Heart right ventricle (tissue), 16 donors: ENCODE measurements at regions not wholly inside any gene's neighbourhood (a gene's known extent, or its start where the extent isn't known, plus 50 kb on each side); places are given as distances from the start of the nearest gene placed in this dataset.
"Not testable (repeated sequence)": the region's sequence is repeated elsewhere in the genome, so short reads cannot be mapped to it uniquely, and the experiment has no call there.

Source experiments
- ATAC-seq, 8 donors: fragments of 200-7000 bp; cut with Tn5 transposase; one replicate each; pipeline ENCODE4 v1.9.1; 2020; ENCODE audit warnings: mild to moderate bottlenecking in 8 of 8, moderate library complexity in 8 of 8, moderate number of reproducible peaks in 1 of 8
- DNase-seq, 2 donors: peaks; one replicate each; pipeline ENCODE4 v3.0.0-alpha.2; 2020
- H3K27ac ChIP-seq, 10 donors: fragments of 200-600 bp; sonication (generic) in 2 of 10; one replicate each; pipeline versions ENCODE4 v1.5.0 to v1.8.0; 2020 to 2022; ENCODE audit warnings: mild to moderate bottlenecking in 3 of 10
- H3K27me3 ChIP-seq, 7 donors: fragments of 200-600 bp; one replicate each; pipeline ENCODE4 v1.8.0; 2021 to 2022; ENCODE audit warnings: mild to moderate bottlenecking in 2 of 7
- H3K36me3 ChIP-seq, 9 donors: fragments of 200-600 bp; sonication (generic) in 1 of 9; one replicate each; pipeline versions ENCODE4 v1.5.0 to v1.8.0; 2020 to 2022; ENCODE audit warnings: mild to moderate bottlenecking in 2 of 9
- H3K4me1 ChIP-seq, 9 donors: fragments of 200-600 bp; sonication (generic) in 1 of 9; one replicate each; pipeline versions ENCODE4 v1.5.0 to v1.8.0; 2020 to 2022; ENCODE audit warnings: mild to moderate bottlenecking in 4 of 9
- H3K4me3 ChIP-seq, 10 donors: fragments of 200-600 bp; sonication (generic) in 2 of 10; one replicate each; pipeline versions ENCODE4 v1.5.0 to v1.8.0; 2020 to 2022; ENCODE audit warnings: mild to moderate bottlenecking in 7 of 10, moderate library complexity in 2 of 10
- H3K9me3 ChIP-seq, 11 donors: fragments of 200-600 bp in 10 of 11; sonication (generic) in 2 of 11; one replicate each; pipeline versions ENCODE4 v1.5.0 to v1.8.0; 2013 to 2022; ENCODE audit warnings: mild to moderate bottlenecking in 2 of 11, control low read depth in 1 of 11, moderate library complexity in 1 of 11
- CTCF ChIP-seq, 9 donors: fragments of 200-600 bp; sonication (generic) in 2 of 9; IDR thresholded peaks; one replicate each; pipeline versions ENCODE4 v1.5.0 to v1.8.0; 2021 to 2022; ENCODE audit warnings: antibody characterized with exemption in 9 of 9, mild to moderate bottlenecking in 5 of 9, moderate library complexity in 1 of 9
- WGBS, 2 donors: extraction: QIAGEN DNeasy Blood & Tissue Kit; methylation state at CpG; one replicate each; pipeline ENCODE4 v1.1.7; 2013; ENCODE audit warnings: inconsistent platforms in 1 of 2; 5-methylcytosine and 5-hydroxymethylcytosine counted together
- intact Hi-C, 10 donors: fragments of 100-400 bp; cut with DNase I; formaldehyde crosslinking; loops; one replicate each; pipeline versions ENCODE4 v1.11.1 to v1.14.2; 2022
- donor health status: Arrhythmogenic right ventricular cardiomyopathy.
- donor health status: ischemic (EF 13 %, LVEDD 7.1; RV severe dilation, severe dysfunction).
- donor health status: healthy with polysubstance abuse.
- donor health status: DM: no; HTN: yes; CAD: no.
- donor health status: DM: no; HTN: no; CAD: no.
- donor health status: ischemic (EF 25% LVEDD 6.9; RV normal size, moderate dysfunction).
- donor health status: ischemic (EF 25% LVEDD 5.7; RV mildly dilated, moderate dysfunction).
- donor health status: healthy.
- donor health status: DM: yes; HTN: yes; CAD: no.
- donor health status: Ischemic cardiomyopathy.
- donor health status: ischemic (EF 35%, LVEDD 5.7; RV mildly dilated, moderate dysfunction).
- donor health status: nonischemic (EF 11% LVEDD 7.7; RV severe dilation, severe dysfunction).
- donor health status: DM: yes; HTN: yes; CAD: no.
- donor health status: PGD.
- donor health status: ischemic (EF 29% LVEDD 5.4; RV normal size, mild dysfunction).
- donor health status: nonischemic (EF 23%, LVEDD 6.1; RV moderate dilation, normal function).

- WGBS, 2 donors, result 77 to 85% methylated on average over 2 of the region's 2 CpGs
Observed at GRCh38 chr5:30500513-30500912, 693.0 kb upstream of the CDH6 start.

GRCh38 chr5:30499402-30499801 is 694.1 kb upstream of the CDH6 start:
- intact Hi-C loops, result no loop called here
- H3K27ac ChIP-seq, result no peak overlapping the region
- DNase-seq (no peak), ATAC-seq (no peak)
- peaks cover 0 to 18% (median 0%) of the 10 kb centered on the region in 11 donors for H3K9me3 ChIP-seq
- no peaks in the 10 kb centered on the region for H3K27me3 ChIP-seq
- H3K4me3 ChIP-seq, result no peak overlapping the region
- WGBS, 2 donors, result 49 to 60% methylated on average over 4 of the region's 4 CpGs
- no peaks in the 10 kb centered on the region for H3K36me3 ChIP-seq
- H3K4me1 ChIP-seq, result no peaks in the 10 kb centered on the region
- TF ChIP-seq CTCF (IDR thresholded peaks at IDR 0.05), result no peak

More at GRCh38 chr5:30500513-30500912, 693.0 kb upstream of the CDH6 start:
- no peak overlapping the region for H3K4me3 ChIP-seq
- H3K36me3 ChIP-seq, result no peaks in the 10 kb centered on the region
- no peaks in the 10 kb centered on the region for H3K27me3 ChIP-seq
- ATAC-seq (no peak), DNase-seq (no peak)
- no peak for TF ChIP-seq CTCF (IDR thresholded peaks at IDR 0.05)
- intact Hi-C loops, result no loop called here
- H3K9me3 ChIP-seq, result peaks cover 0 to 18% (median 0%) of the 10 kb centered on the region in 11 donors
- no peaks in the 10 kb centered on the region for H3K4me1 ChIP-seq
- H3K27ac ChIP-seq, result no peak overlapping the region

- no peak for TF ChIP-seq CTCF (IDR thresholded peaks at IDR 0.05)
- H3K9me3 ChIP-seq, result peaks cover 0 to 18% (median 0%) of the 10 kb centered on the region in 11 donors
- H3K27me3 ChIP-seq, result no peaks in the 10 kb centered on the region
- H3K27ac ChIP-seq, result no peak overlapping the region
- intact Hi-C loops, result no loop called here
- ATAC-seq, result no peak
- no peak for DNase-seq
- H3K4me1 ChIP-seq, result no peaks in the 10 kb centered on the region
- no peak overlapping the region for H3K4me3 ChIP-seq
- H3K36me3 ChIP-seq, result no peaks in the 10 kb centered on the region
- 34 to 37% methylated on average over 1 of the region's 1 CpG for WGBS, 2 donors
Observed at GRCh38 chr5:30498972-30499371, 694.5 kb upstream of the CDH6 start.

GRCh38 chr5:30498509-30498908 is 695.0 kb upstream of the CDH6 start:
- DNase-seq, H3K36me3 ChIP-seq, H3K4me3 ChIP-seq, ATAC-seq, H3K27ac ChIP-seq, intact Hi-C loops, H3K4me1 ChIP-seq, H3K27me3 ChIP-seq: not testable (repeated sequence)
- H3K9me3 ChIP-seq, result peaks cover 0 to 18% (median 0%) of the 10 kb centered on the region in 11 donors
- 82 to 85% methylated on average over 3 of the region's 3 CpGs for WGBS, 2 donors

GRCh38 chr5:30494113-30494512 is 699.4 kb upstream of the CDH6 start:
- ATAC-seq, intact Hi-C loops: not testable (repeated sequence)

More at GRCh38 chr5:30494113-30494512, 699.4 kb upstream of the CDH6 start:
- H3K36me3 ChIP-seq, DNase-seq, H3K27me3 ChIP-seq, H3K27ac ChIP-seq, H3K4me3 ChIP-seq, H3K9me3 ChIP-seq, H3K4me1 ChIP-seq: not testable (repeated sequence)
- WGBS, 2 donors, result 78 to 89% methylated on average over 5 of the region's 7 CpGs
